HepG2 (cell line): ENCODE measurements at regions not wholly inside any gene's neighbourhood (a gene's known extent, or its start where the extent isn't known, plus 50 kb on each side); places are given as distances from the start of the nearest gene placed in this dataset.

Source experiments
- ATAC-seq: fragments of 200-7000 bp; cut with Tn5 transposase; 3 replicates; pipeline ENCODE4 v1.9.1; 2020; ENCODE audit warnings: mild to moderate bottlenecking, moderate library complexity
- BruUV-seq: library from RNA; stranded (reverse); fragments of 400-500 nt; replicated peaks from 2 replicates; lab custom pipeline; 2021; lab: Mats Ljungman, UMichigan
- CTCF ChIA-PET: fragments of 300-600 bp; formaldehyde crosslinking; extraction: SDS; loops from one replicate; lab custom pipeline; 2021; ENCODE audit warnings: low total read pairs, inconsistent platforms, low intra/inter-chr PET ratio; lab: Yijun Ruan, JAX
- POLR2A ChIA-PET: fragments of 350-600 bp; sonication (Branson Sonifier 250); formaldehyde crosslinking; loops from one replicate; lab custom pipeline; 2020; ENCODE audit warnings: antibody characterized with exemption, inconsistent platforms; lab: Yijun Ruan, JAX
- DNase-seq: peaks from one replicate; pipeline ENCODE4 v3.0.0-alpha.2; 2015; ENCODE audit warnings: low spot score
- FAIRE-seq: peaks from 3 replicates; lab custom pipeline; 2011; peaks lifted over from hg19 to GRCh38; lab: Jason Lieb, UNC
- H2AFZ ChIP-seq: one replicate; pipeline ENCODE4 v1.6.1; 2011; ENCODE audit warnings: low read length, inconsistent platforms
- H3K27ac ChIP-seq: fragments of 300-600 bp; 3 replicates; pipeline ENCODE4 v1.8.0; 2011; ENCODE audit warnings: mixed run types, mild to moderate bottlenecking, mixed read lengths, low read length, inconsistent platforms; ENCODE audit not compliant: insufficient read depth; ENCODE audit errors: extremely low read length
- H3K27me3 ChIP-seq, 2 experiments: fragments of 200-600 bp in 1 of 2; 2 replicates in 1 of 2; 3 replicates in 1 of 2; pipeline versions ENCODE4 v1.6.0 to v1.8.0; 2011; ENCODE audit warnings: low read length in 2 of 2, mild to moderate bottlenecking in 2 of 2, moderate library complexity in 2 of 2, inconsistent platforms in 1 of 2; ENCODE audit not compliant: insufficient read depth in 2 of 2, control insufficient read depth in 1 of 2
- H3K36me3 ChIP-seq, 2 experiments: fragments of 200-600 bp in 1 of 2; replicated peaks in 1 of 2; 2 replicates in 1 of 2; 3 replicates in 1 of 2; pipeline versions ENCODE4 v1.5.1 to v1.8.0; 2011; ENCODE audit warnings: low read length in 2 of 2, inconsistent platforms in 1 of 2; ENCODE audit not compliant: insufficient read depth in 2 of 2, control insufficient read depth in 1 of 2
- H3K4me1 ChIP-seq: 2 replicates; pipeline ENCODE4 v1.5.1; 2012; ENCODE audit warnings: low read length, inconsistent platforms; ENCODE audit not compliant: insufficient read depth
- H3K4me2 ChIP-seq: 2 replicates; pipeline ENCODE4 v1.6.0; 2011; ENCODE audit warnings: low read depth, low read length, inconsistent platforms
- H3K4me3 ChIP-seq, 3 experiments: fragments of 200-600 bp in 1 of 3; sonication (generic), shearing (Covaris generic) in 1 of 3; replicated peaks in 1 of 3; 2 replicates each; pipeline ENCODE4 v1.5.1; 2011 to 2016; ENCODE audit warnings: low read length in 3 of 3, inconsistent platforms in 2 of 3, low read depth in 2 of 3, mild to moderate bottlenecking in 2 of 3, control low read depth in 1 of 3, mixed read lengths in 1 of 3; ENCODE audit not compliant: insufficient read depth in 1 of 3
- H3K79me2 ChIP-seq: one replicate; pipeline ENCODE4 v1.6.1; 2011; ENCODE audit warnings: low read length, inconsistent platforms; ENCODE audit not compliant: insufficient read depth
- H3K9ac ChIP-seq: 2 replicates; pipeline ENCODE4 v1.6.0; 2011; ENCODE audit warnings: mild to moderate bottlenecking, low read depth, low read length, inconsistent platforms; ENCODE audit not compliant: insufficient read depth
- H3K9me3 ChIP-seq: 2 replicates; pipeline ENCODE4 v1.5.1; 2012; ENCODE audit warnings: mild to moderate bottlenecking, low read length
- H4K20me1 ChIP-seq: 2 replicates; pipeline ENCODE4 v1.6.0; 2011; ENCODE audit warnings: inconsistent platforms, mild to moderate bottlenecking, low read length, moderate library complexity; ENCODE audit not compliant: insufficient read depth
- CREM ChIP-seq, 2 experiments: sonication (generic) in 1 of 2; formaldehyde crosslinking in 1 of 2; IDR thresholded peaks; 2 replicates each; pipeline versions ENCODE4 v1.4.0 to v1.6.1; 2016 to 2020; ENCODE audit warnings: antibody characterized with exemption in 1 of 2, mild to moderate bottlenecking in 1 of 2, missing genetic modification reagents in 1 of 2
- HNF1A ChIP-seq, 2 experiments: sonication (generic) in 1 of 2; formaldehyde crosslinking in 1 of 2; IDR thresholded peaks; 2 replicates each; pipeline versions ENCODE4 v1.4.0 to v1.6.1; 2016 to 2020; ENCODE audit warnings: borderline replicate concordance in 1 of 2, low read depth in 1 of 2, mild to moderate bottlenecking in 1 of 2, missing genetic modification reagents in 1 of 2
- MIER3 ChIP-seq: IDR thresholded peaks from 2 replicates; pipeline ENCODE4 v1.6.1; 2016; ENCODE audit warnings: missing compliant biosample characterization, borderline replicate concordance
- RCOR2 ChIP-seq: IDR thresholded peaks from 2 replicates; pipeline ENCODE4 v1.6.1; 2016; ENCODE audit warnings: missing biosample characterization, missing genetic modification reagents
- SMARCC2 ChIP-seq: fragments of 450-650 bp; IDR thresholded peaks from 2 replicates; pipeline ENCODE4 v1.6.1; 2017; ENCODE audit warnings: antibody characterized with exemption, mild to moderate bottlenecking
- TCF12 ChIP-seq, 2 experiments: fragments of 450-650 bp in 1 of 2; sonication (generic) in 1 of 2; formaldehyde crosslinking in 1 of 2; IDR thresholded peaks; 2 replicates each; pipeline versions ENCODE4 v1.6.1 to v1.8.0; 2017 to 2022; ENCODE audit warnings: antibody characterized with exemption in 1 of 2, mild to moderate bottlenecking in 1 of 2, missing genetic modification reagents in 1 of 2, moderate library complexity in 1 of 2
- ZBTB1 ChIP-seq: sonication (generic); formaldehyde crosslinking; IDR thresholded peaks from 2 replicates; pipeline ENCODE4 v1.4.0; 2020; ENCODE audit warnings: missing genetic modification reagents, borderline replicate concordance
- ZNF318 ChIP-seq: sonication (generic); formaldehyde crosslinking; IDR thresholded peaks from 2 replicates; pipeline ENCODE4 v1.4.0; 2020; ENCODE audit warnings: mild to moderate bottlenecking, missing genetic modification reagents
- in situ Hi-C: cut with HindIII; loops from 2 replicates; pipeline ENCODE4 v1.10.0; 2017; ENCODE audit warnings: low pct_unique_long_range_greater_than_20kb; ENCODE audit not compliant: extremely low pct_ligation_motif_present
- intact Hi-C: fragments of 100-400 bp; cut with micrococcal nuclease; formaldehyde crosslinking; loops from one replicate; pipeline ENCODE4 v1.10.0; 2022; ENCODE audit not compliant: unreplicated experiment

DNA sequence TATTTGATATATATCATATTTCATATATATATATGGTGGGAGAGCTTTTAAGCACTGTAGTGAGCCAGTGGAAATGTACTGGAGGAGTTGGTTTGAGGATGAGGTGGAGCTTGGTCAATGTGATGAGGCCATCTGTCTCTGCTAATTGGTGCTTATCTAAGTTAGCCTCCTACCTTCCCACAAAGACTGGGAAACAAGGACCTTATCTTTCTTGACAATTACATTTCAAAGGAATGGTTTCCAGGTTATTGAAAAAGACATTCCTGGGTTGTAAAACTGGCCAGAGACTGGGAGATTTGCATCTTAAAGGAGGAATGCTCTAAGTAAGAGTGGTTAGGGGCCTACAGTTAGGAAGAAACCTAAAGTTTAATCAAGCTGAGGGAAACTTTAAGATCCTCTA is 212.8 kb upstream of the SYT1 start:
- in situ Hi-C loops (no loop called here), intact Hi-C loops (no loop called here)
- H3K9me3 ChIP-seq = no peaks in the 10 kb centered on the region
- H3K9ac ChIP-seq = no peak overlapping the region
- ATAC-seq (no peak), DNase-seq (no peak), FAIRE-seq (no peak)
- no peaks in the 10 kb centered on the region for H4K20me1 ChIP-seq
- no peaks in the 10 kb centered on the region for H3K36me3 ChIP-seq
- POLR2A ChIA-PET = no interaction called here
- no peak overlapping the region for H3K4me2 ChIP-seq
- H2AFZ ChIP-seq = no peak overlapping the region
- H3K27ac ChIP-seq = no peak overlapping the region
- H3K4me3 ChIP-seq = no peak overlapping the region
- H3K79me2 ChIP-seq = no peaks in the 10 kb centered on the region
- no peaks in the 10 kb centered on the region; a peak in 1 of 5 replicates for H3K27me3 ChIP-seq
- CTCF ChIA-PET = no interaction called here
- no peaks in the 10 kb centered on the region for H3K4me1 ChIP-seq
- BruUV-seq = no TSS peak
- no peak for TF ChIP-seq RCOR2
- no peak for TF ChIP-seq MIER3 (CRISPR knock-in tag)
- TF ChIP-seq TCF12 (IDR thresholded peaks at IDR 0.05) = no peak
- TF ChIP-seq TCF12 (CRISPR knock-in tag; IDR thresholded peaks at IDR 0.05) = no peak
- TF ChIP-seq ZNF318 (CRISPR knock-in tag) = no peak
- no peak for TF ChIP-seq SMARCC2
- no peak for TF ChIP-seq HNF1A (IDR thresholded peaks at IDR 0.05; ENCODE audit: low read depth)
- TF ChIP-seq HNF1A (CRISPR knock-in tag; IDR thresholded peaks at IDR 0.05; ENCODE audit: borderline replicate concordance) = no peak
- TF ChIP-seq ZBTB1 (CRISPR knock-in tag) = no peak
- no peak for TF ChIP-seq CREM (IDR thresholded peaks at IDR 0.05)
- TF ChIP-seq CREM (CRISPR knock-in tag; IDR thresholded peaks at IDR 0.05) = no peak
